ENCODE measurements at regions not wholly inside any gene's neighbourhood (a gene's known extent, or its start where the extent isn't known, plus 50 kb on each side); places are given as distances from the start of the nearest gene placed in this dataset.

GRCh38 chr12:17661250-17661649 lies 428.7 kb downstream of the RERGL start:
- TF ChIP-seq ZNF512 (CRISPR knock-in tag; IDR thresholded peaks at IDR 0.05; ENCODE audit: borderline replicate concordance), result no peak
- TF ChIP-seq, protein P1, sequence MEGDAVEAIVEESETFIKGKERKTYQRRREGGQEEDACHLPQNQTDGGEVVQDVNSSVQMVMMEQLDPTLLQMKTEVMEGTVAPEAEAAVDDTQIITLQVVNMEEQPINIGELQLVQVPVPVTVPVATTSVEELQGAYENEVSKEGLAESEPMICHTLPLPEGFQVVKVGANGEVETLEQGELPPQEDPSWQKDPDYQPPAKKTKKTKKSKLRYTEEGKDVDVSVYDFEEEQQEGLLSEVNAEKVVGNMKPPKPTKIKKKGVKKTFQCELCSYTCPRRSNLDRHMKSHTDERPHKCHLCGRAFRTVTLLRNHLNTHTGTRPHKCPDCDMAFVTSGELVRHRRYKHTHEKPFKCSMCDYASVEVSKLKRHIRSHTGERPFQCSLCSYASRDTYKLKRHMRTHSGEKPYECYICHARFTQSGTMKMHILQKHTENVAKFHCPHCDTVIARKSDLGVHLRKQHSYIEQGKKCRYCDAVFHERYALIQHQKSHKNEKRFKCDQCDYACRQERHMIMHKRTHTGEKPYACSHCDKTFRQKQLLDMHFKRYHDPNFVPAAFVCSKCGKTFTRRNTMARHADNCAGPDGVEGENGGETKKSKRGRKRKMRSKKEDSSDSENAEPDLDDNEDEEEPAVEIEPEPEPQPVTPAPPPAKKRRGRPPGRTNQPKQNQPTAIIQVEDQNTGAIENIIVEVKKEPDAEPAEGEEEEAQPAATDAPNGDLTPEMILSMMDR (IDR thresholded peaks at IDR 0.05), result no peak
- TF ChIP-seq ZNF317 (CRISPR knock-in tag; IDR thresholded peaks at IDR 0.05; ENCODE audit: borderline replicate concordance, low read depth), result no peak
- no peak for TF ChIP-seq PRDM15 (CRISPR knock-in tag; IDR thresholded peaks at IDR 0.05)
- no peak for TF ChIP-seq SP1 (CRISPR knock-in tag; conservative IDR thresholded peaks at IDR 0.05)
- no peak for TF ChIP-seq CREB1 (CRISPR knock-in tag; IDR thresholded peaks at IDR 0.05)
- TF ChIP-seq, protein P2, sequence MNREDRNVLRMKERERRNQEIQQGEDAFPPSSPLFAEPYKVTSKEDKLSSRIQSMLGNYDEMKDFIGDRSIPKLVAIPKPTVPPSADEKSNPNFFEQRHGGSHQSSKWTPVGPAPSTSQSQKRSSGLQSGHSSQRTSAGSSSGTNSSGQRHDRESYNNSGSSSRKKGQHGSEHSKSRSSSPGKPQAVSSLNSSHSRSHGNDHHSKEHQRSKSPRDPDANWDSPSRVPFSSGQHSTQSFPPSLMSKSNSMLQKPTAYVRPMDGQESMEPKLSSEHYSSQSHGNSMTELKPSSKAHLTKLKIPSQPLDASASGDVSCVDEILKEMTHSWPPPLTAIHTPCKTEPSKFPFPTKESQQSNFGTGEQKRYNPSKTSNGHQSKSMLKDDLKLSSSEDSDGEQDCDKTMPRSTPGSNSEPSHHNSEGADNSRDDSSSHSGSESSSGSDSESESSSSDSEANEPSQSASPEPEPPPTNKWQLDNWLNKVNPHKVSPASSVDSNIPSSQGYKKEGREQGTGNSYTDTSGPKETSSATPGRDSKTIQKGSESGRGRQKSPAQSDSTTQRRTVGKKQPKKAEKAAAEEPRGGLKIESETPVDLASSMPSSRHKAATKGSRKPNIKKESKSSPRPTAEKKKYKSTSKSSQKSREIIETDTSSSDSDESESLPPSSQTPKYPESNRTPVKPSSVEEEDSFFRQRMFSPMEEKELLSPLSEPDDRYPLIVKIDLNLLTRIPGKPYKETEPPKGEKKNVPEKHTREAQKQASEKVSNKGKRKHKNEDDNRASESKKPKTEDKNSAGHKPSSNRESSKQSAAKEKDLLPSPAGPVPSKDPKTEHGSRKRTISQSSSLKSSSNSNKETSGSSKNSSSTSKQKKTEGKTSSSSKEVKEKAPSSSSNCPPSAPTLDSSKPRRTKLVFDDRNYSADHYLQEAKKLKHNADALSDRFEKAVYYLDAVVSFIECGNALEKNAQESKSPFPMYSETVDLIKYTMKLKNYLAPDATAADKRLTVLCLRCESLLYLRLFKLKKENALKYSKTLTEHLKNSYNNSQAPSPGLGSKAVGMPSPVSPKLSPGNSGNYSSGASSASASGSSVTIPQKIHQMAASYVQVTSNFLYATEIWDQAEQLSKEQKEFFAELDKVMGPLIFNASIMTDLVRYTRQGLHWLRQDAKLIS (CRISPR knock-in tag; IDR thresholded peaks at IDR 0.05; ENCODE audit: borderline replicate concordance), result no peak
- TF ChIP-seq, protein P3, sequence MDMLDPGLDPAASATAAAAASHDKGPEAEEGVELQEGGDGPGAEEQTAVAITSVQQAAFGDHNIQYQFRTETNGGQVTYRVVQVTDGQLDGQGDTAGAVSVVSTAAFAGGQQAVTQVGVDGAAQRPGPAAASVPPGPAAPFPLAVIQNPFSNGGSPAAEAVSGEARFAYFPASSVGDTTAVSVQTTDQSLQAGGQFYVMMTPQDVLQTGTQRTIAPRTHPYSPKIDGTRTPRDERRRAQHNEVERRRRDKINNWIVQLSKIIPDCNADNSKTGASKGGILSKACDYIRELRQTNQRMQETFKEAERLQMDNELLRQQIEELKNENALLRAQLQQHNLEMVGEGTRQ (CRISPR knock-in tag; IDR thresholded peaks at IDR 0.05), result no peak
- TF ChIP-seq ZNF423 (CRISPR knock-in tag; IDR thresholded peaks at IDR 0.05), result no peak
- no peak for TF ChIP-seq E2F4 (CRISPR knock-in tag; IDR thresholded peaks at IDR 0.05; ENCODE audit: borderline replicate concordance, low read depth)
- TF ChIP-seq ATF1 (CRISPR knock-in tag; IDR thresholded peaks at IDR 0.05), result no peak
